Esophagus squamous epithelium (tissue), 5 donors: ENCODE measurements at regions not wholly inside any gene's neighbourhood (a gene's known extent, or its start where the extent isn't known, plus 50 kb on each side); places are given as distances from the start of the nearest gene placed in this dataset.
"Not testable (repeated sequence)": the region's sequence is repeated elsewhere in the genome, so short reads cannot be mapped to it uniquely, and the experiment has no call there.

ENCODE experiments used
- DNase-seq: peaks from one replicate; lab custom pipeline; 2025; lab: John Stamatoyannopoulos, UW
- H3K27ac ChIP-seq, 4 donors: fragments of 200-600 bp; sonication (generic); one replicate each; pipeline ENCODE4 v1.5.1; 2016 to 2019; ENCODE audit warnings: mild to moderate bottlenecking in 1 of 4
- H3K27me3 ChIP-seq, 4 donors: fragments of 200-600 bp; sonication (generic); 1 replicate in 3 of 4; 2 replicates in 1 of 4; pipeline versions ENCODE4 v1.5.1 to v1.6.0; 2017 to 2021; ENCODE audit warnings: antibody characterized with exemption in 1 of 4
- H3K36me3 ChIP-seq, 3 donors: fragments of 200-600 bp; sonication (generic); one replicate each; pipeline ENCODE4 v1.5.1; 2016 to 2019
- H3K4me1 ChIP-seq, 3 donors: fragments of 200-600 bp; sonication (generic); one replicate each; pipeline ENCODE4 v1.5.1; 2017 to 2019
- H3K4me3 ChIP-seq, 4 donors: fragments of 200-600 bp; sonication (generic); 1 replicate in 3 of 4; 2 replicates in 1 of 4; pipeline ENCODE4 v1.5.1; 2016 to 2019; ENCODE audit warnings: mild to moderate bottlenecking in 2 of 4, moderate library complexity in 1 of 4
- H3K9me3 ChIP-seq, 3 donors: fragments of 200-600 bp; sonication (generic); one replicate each; pipeline ENCODE4 v1.5.1; 2016 to 2019
- POLR2A ChIP-seq, 4 donors: fragments of 450-650 bp; IDR thresholded peaks; one replicate each; pipeline ENCODE4 v1.6.1; 2017; ENCODE audit warnings: antibody characterized with exemption in 4 of 4, mild to moderate bottlenecking in 4 of 4, moderate library complexity in 3 of 4
- WGBS, 2 donors: methylation state at CpG; one replicate each; pipeline ENCODE4 v1.1.5; 2018; 5-methylcytosine and 5-hydroxymethylcytosine counted together
- intact Hi-C: fragments of 100-400 bp; cut with DNase I; formaldehyde crosslinking; loops from one replicate; pipeline ENCODE4 v1.15.0; 2022
- TF ChIP-seq, protein P1 (sequence below), 6 experiments: fragments of 450-650 bp in 4 of 6; fragments of 200-600 bp in 2 of 6; sonication (generic) in 2 of 6; IDR thresholded peaks; one replicate each; pipeline ENCODE4 v1.5.1; 2016 to 2019; ENCODE audit warnings: antibody characterized with exemption in 6 of 6, mild to moderate bottlenecking in 4 of 6, moderate library complexity in 4 of 6
- donor health status: DM: yes; HTN: yes; CAD: no.

DNA sequence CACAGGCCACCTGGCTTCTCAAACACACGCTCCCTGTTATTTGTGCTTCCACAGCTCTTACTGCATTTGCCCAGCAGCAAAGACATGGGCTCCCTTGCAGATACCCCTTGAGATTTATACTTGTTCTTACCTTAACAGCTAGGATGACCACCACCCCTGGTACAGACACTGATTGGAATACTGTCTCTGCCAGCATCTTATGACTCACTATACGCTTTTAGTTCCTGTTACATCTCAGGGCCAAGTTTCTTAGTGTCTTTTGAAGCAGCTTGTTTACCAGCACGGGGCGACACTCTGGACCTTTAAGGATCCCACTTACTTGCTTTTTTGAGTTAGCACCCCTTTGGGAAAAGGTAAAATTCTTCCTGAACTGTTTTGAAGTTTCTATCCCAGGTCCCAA is 874.8 kb downstream of the KCNT2 start:
- TF ChIP-seq, protein P1, sequence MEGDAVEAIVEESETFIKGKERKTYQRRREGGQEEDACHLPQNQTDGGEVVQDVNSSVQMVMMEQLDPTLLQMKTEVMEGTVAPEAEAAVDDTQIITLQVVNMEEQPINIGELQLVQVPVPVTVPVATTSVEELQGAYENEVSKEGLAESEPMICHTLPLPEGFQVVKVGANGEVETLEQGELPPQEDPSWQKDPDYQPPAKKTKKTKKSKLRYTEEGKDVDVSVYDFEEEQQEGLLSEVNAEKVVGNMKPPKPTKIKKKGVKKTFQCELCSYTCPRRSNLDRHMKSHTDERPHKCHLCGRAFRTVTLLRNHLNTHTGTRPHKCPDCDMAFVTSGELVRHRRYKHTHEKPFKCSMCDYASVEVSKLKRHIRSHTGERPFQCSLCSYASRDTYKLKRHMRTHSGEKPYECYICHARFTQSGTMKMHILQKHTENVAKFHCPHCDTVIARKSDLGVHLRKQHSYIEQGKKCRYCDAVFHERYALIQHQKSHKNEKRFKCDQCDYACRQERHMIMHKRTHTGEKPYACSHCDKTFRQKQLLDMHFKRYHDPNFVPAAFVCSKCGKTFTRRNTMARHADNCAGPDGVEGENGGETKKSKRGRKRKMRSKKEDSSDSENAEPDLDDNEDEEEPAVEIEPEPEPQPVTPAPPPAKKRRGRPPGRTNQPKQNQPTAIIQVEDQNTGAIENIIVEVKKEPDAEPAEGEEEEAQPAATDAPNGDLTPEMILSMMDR (IDR thresholded peaks at IDR 0.05) = no peak
- no peak for TF ChIP-seq POLR2A (IDR thresholded peaks at IDR 0.05)
- Histone ChIP-seq H3K4me1 (peaks cover 0 to 4% (median 0%) of the 10 kb centered on the region in 3 donors), H3K9me3 (no peaks in the 10 kb centered on the region), H3K27me3 (no peaks in the 10 kb centered on the region), H3K4me3 (no peak overlapping the region), H3K36me3 (no peaks in the 10 kb centered on the region), H3K27ac (no peak overlapping the region)
- intact Hi-C loops = no loop called here
- 53 to 62% methylated on average over 4 of the region's 4 CpGs for WGBS, 2 donors
- DNase-seq = no peak

DNA sequence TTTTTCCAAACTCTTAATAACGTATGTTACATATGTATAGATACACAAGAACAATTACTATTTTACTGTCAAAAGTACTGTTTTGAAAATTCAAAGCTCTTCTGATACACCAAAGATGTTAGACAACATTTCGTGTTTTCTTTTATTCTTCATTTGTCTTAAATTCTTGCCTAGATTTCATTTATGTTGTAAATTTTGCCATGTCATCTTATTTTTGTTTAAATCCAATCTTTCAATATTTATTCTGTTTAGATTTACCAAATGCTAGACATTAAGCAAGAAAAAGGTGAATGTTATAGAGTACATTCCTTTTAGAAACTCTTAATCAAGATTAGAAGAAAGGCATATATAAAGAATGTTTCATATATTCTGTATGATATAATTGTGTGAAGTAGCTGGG is 876.9 kb downstream of the KCNT2 start:
- Histone ChIP-seq H3K4me1 (peaks cover 0 to 4% (median 0%) of the 10 kb centered on the region in 3 donors), H3K36me3 (no peaks in the 10 kb centered on the region), H3K27ac (no peak overlapping the region), H3K27me3 (no peaks in the 10 kb centered on the region), H3K9me3 (no peaks in the 10 kb centered on the region), H3K4me3 (no peak overlapping the region)
- 79% methylated on average over 2 of the region's 2 CpGs for WGBS, 2 donors
- intact Hi-C loops = no loop called here
- no peak for DNase-seq
- TF ChIP-seq POLR2A (IDR thresholded peaks at IDR 0.05) = no peak
- TF ChIP-seq, protein P1 (IDR thresholded peaks at IDR 0.05) = no peak

DNA sequence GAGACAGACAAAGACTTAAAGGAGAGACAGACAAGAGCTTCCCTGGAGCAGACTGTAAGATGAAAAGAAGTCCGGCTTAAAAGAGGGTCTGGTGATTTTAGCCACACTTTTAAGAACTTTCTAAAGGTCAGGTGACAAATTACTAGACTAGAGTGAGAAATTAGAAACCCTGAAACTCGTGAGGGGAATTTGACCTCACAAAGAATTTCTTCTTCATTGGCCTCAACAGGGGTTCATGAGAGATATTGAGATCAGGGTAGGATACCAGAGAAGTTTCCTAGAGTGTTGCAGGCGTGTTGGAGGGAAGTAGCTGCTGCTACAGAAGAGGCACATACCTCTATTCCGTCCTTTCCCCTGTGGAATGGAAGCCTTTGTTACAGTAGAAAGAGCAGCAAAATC is 884.4 kb downstream of the KCNT2 start:
- DNase-seq = no peak
- Histone ChIP-seq H3K9me3 (no peaks in the 10 kb centered on the region), H3K27me3 (no peaks in the 10 kb centered on the region), H3K4me1 (peaks cover 0 to 24% (median 0%) of the 10 kb centered on the region in 3 donors), H3K36me3 (no peaks in the 10 kb centered on the region), H3K4me3 (no peak overlapping the region), H3K27ac (peak overlapping the region in 3 of 4 donors; percentile 75 to 86 (median 76))
- TF ChIP-seq, protein P1 (IDR thresholded peaks at IDR 0.05) = no peak
- TF ChIP-seq POLR2A (IDR thresholded peaks at IDR 0.05) = no peak
- WGBS, 2 donors = 43 to 49% methylated on average over 4 of the region's 4 CpGs
- intact Hi-C loops = no loop called here

DNA sequence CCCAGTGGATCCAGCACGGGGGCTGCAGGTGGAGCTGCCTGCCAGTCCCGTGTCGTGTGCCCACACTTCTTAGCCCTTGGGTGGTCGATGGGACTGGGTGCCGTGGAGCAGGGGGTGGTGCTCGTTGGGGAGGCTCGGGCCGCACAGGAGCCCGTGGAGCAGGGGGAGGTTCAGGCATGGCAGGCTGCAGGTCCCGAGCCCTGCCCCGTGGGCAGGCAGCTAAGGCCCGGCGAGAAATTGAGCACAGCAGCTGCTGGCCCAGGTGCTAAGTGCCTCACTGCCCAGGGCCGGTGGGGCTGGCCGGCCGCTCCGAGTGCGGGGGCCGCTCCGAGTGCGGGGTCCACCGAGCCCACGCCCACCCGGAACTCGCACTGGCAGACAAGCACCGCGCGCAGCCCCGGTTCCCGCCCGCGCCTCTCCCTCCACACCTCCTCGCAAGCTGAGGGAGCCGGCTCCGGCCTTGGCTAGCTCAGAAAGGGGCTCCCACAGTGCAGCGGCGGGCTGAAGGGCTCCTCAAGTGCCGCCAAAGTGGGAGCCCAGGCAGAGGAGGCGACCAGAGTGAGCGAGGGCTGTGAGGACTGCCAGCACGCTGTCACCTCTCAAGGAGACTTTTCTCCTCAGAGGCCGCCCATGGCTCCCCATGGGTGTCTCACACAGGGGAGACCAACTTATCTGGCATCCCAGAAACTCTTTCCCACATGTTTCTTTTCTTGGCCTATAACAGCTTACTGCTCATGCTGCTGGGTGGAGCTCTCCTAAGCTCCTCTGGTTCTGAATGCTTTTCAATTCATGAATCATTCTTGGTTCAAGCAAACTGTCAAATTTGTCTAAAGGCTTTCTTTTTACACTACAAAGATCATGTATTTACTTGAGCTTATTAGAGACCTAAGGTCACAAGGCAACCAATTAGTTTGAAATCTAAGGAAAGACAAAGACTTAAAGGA is 885.1 kb downstream of the KCNT2 start:
- H3K27ac ChIP-seq = peak overlapping the region in 3 of 4 donors; percentile 75 to 86 (median 76)
- H3K4me3 ChIP-seq, DNase-seq, H3K36me3 ChIP-seq, H3K27me3 ChIP-seq, intact Hi-C loops, H3K9me3 ChIP-seq: not testable (repeated sequence)
- 38 to 88% methylated on average over 1 to 4 of the region's 42 CpGs for WGBS, 2 donors
- peaks cover 0 to 30% (median 0%) of the 10 kb centered on the region in 3 donors for H3K4me1 ChIP-seq

DNA sequence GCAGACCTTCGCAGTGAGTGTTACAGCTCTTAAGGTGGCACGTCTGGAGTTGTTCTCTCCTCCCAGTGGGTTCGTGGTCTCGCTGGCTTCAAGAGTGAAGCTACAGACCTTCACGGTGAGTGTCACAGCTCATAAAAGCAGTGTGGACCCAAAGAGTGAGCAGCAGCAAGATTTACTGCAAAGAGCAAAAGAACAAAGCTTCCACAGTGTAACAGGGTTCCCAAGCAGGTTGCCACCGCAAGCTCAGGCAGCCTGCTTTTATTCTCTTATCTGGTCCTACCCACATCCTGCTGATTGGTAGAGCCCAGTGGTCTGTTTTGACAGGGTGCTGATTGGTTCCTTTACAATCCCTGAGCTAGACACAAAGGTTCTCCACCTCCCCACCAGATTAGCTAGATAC is 886.1 kb downstream of the KCNT2 start:
- H3K27me3 ChIP-seq, intact Hi-C loops, H3K36me3 ChIP-seq, H3K9me3 ChIP-seq, DNase-seq: not testable (repeated sequence)
- Histone ChIP-seq H3K27ac (peak overlapping the region; percentile 44 to 86 (median 76)), H3K4me1 (peaks cover 0 to 38% (median 0%) of the 10 kb centered on the region in 3 donors), H3K4me3 (peak overlapping the region; percentile 20 to 50 (median 32))
- 55 to 74% methylated on average over 5 to 6 of the region's 6 CpGs for WGBS, 2 donors
